HepG2 (cell line): ENCODE measurements at regions not wholly inside any gene's neighbourhood (a gene's known extent, or its start where the extent isn't known, plus 50 kb on each side); places are given as distances from the start of the nearest gene placed in this dataset.

ENCODE experiments used
- ATAC-seq: fragments of 200-7000 bp; cut with Tn5 transposase; 3 replicates; pipeline ENCODE4 v1.9.1; 2020; ENCODE audit warnings: mild to moderate bottlenecking, moderate library complexity
- BruUV-seq: library from RNA; stranded (reverse); fragments of 400-500 nt; replicated peaks from 2 replicates; lab custom pipeline; 2021; lab: Mats Ljungman, UMichigan
- CTCF ChIA-PET: fragments of 300-600 bp; formaldehyde crosslinking; extraction: SDS; loops from one replicate; lab custom pipeline; 2021; ENCODE audit warnings: low total read pairs, inconsistent platforms, low intra/inter-chr PET ratio; lab: Yijun Ruan, JAX
- POLR2A ChIA-PET: fragments of 350-600 bp; sonication (Branson Sonifier 250); formaldehyde crosslinking; loops from one replicate; lab custom pipeline; 2020; ENCODE audit warnings: antibody characterized with exemption, inconsistent platforms; lab: Yijun Ruan, JAX
- DNase-seq: peaks from one replicate; pipeline ENCODE4 v3.0.0-alpha.2; 2015; ENCODE audit warnings: low spot score
- FAIRE-seq: peaks from 3 replicates; lab custom pipeline; 2011; peaks lifted over from hg19 to GRCh38; lab: Jason Lieb, UNC
- H2AFZ ChIP-seq: one replicate; pipeline ENCODE4 v1.6.1; 2011; ENCODE audit warnings: low read length, inconsistent platforms
- H3K27ac ChIP-seq: fragments of 300-600 bp; 3 replicates; pipeline ENCODE4 v1.8.0; 2011; ENCODE audit warnings: mixed run types, mild to moderate bottlenecking, mixed read lengths, low read length, inconsistent platforms; ENCODE audit not compliant: insufficient read depth; ENCODE audit errors: extremely low read length
- H3K27me3 ChIP-seq, 2 experiments: fragments of 200-600 bp in 1 of 2; 2 replicates in 1 of 2; 3 replicates in 1 of 2; pipeline versions ENCODE4 v1.6.0 to v1.8.0; 2011; ENCODE audit warnings: low read length in 2 of 2, mild to moderate bottlenecking in 2 of 2, moderate library complexity in 2 of 2, inconsistent platforms in 1 of 2; ENCODE audit not compliant: insufficient read depth in 2 of 2, control insufficient read depth in 1 of 2
- H3K36me3 ChIP-seq, 2 experiments: fragments of 200-600 bp in 1 of 2; replicated peaks in 1 of 2; 2 replicates in 1 of 2; 3 replicates in 1 of 2; pipeline versions ENCODE4 v1.5.1 to v1.8.0; 2011; ENCODE audit warnings: low read length in 2 of 2, inconsistent platforms in 1 of 2; ENCODE audit not compliant: insufficient read depth in 2 of 2, control insufficient read depth in 1 of 2
- H3K4me1 ChIP-seq: 2 replicates; pipeline ENCODE4 v1.5.1; 2012; ENCODE audit warnings: low read length, inconsistent platforms; ENCODE audit not compliant: insufficient read depth
- H3K4me2 ChIP-seq: 2 replicates; pipeline ENCODE4 v1.6.0; 2011; ENCODE audit warnings: low read depth, low read length, inconsistent platforms
- H3K4me3 ChIP-seq, 3 experiments: fragments of 200-600 bp in 1 of 3; sonication (generic), shearing (Covaris generic) in 1 of 3; replicated peaks in 1 of 3; 2 replicates each; pipeline ENCODE4 v1.5.1; 2011 to 2016; ENCODE audit warnings: low read length in 3 of 3, inconsistent platforms in 2 of 3, low read depth in 2 of 3, mild to moderate bottlenecking in 2 of 3, control low read depth in 1 of 3, mixed read lengths in 1 of 3; ENCODE audit not compliant: insufficient read depth in 1 of 3
- H3K79me2 ChIP-seq: one replicate; pipeline ENCODE4 v1.6.1; 2011; ENCODE audit warnings: low read length, inconsistent platforms; ENCODE audit not compliant: insufficient read depth
- H3K9ac ChIP-seq: 2 replicates; pipeline ENCODE4 v1.6.0; 2011; ENCODE audit warnings: mild to moderate bottlenecking, low read depth, low read length, inconsistent platforms; ENCODE audit not compliant: insufficient read depth
- H3K9me3 ChIP-seq: 2 replicates; pipeline ENCODE4 v1.5.1; 2012; ENCODE audit warnings: mild to moderate bottlenecking, low read length
- H4K20me1 ChIP-seq: 2 replicates; pipeline ENCODE4 v1.6.0; 2011; ENCODE audit warnings: inconsistent platforms, mild to moderate bottlenecking, low read length, moderate library complexity; ENCODE audit not compliant: insufficient read depth
- ARID2 ChIP-seq: sonication (generic); formaldehyde crosslinking; IDR thresholded peaks from 2 replicates; pipeline ENCODE4 v1.8.1; 2022; ENCODE audit warnings: mild to moderate bottlenecking, missing genetic modification reagents, borderline replicate concordance
- ARID3A ChIP-seq: IDR thresholded peaks from 2 replicates; pipeline ENCODE4 v1.6.1; 2012; ENCODE audit warnings: low read depth, low read length, improper control_type of control experiment
- GTF2F1 ChIP-seq: fragments of 150-350 bp; IDR thresholded peaks from 2 replicates; pipeline ENCODE4 v1.6.1; 2014; ENCODE audit warnings: low read length
- ZNF644 ChIP-seq: IDR thresholded peaks from 2 replicates; pipeline ENCODE4 v1.6.1; 2016; ENCODE audit warnings: low read depth
- ZNF678 ChIP-seq: sonication (generic); formaldehyde crosslinking; IDR thresholded peaks from 2 replicates; pipeline ENCODE4 v1.4.0; 2020; ENCODE audit warnings: mild to moderate bottlenecking, missing genetic modification reagents
- WGBS: methylation state at CpG from one replicate; pipeline ENCODE4 v1.1.6; 2017; ENCODE audit warnings: low lambda C conversion rate; 5-methylcytosine and 5-hydroxymethylcytosine counted together
- in situ Hi-C: cut with HindIII; loops from 2 replicates; pipeline ENCODE4 v1.10.0; 2017; ENCODE audit warnings: low pct_unique_long_range_greater_than_20kb; ENCODE audit not compliant: extremely low pct_ligation_motif_present
- intact Hi-C: fragments of 100-400 bp; cut with micrococcal nuclease; formaldehyde crosslinking; loops from one replicate; pipeline ENCODE4 v1.10.0; 2022; ENCODE audit not compliant: unreplicated experiment
- TF ChIP-seq, protein P1 (sequence below): sonication (generic); formaldehyde crosslinking; conservative IDR thresholded peaks from 2 replicates; pipeline ENCODE4 v1.4.0; 2020; ENCODE audit warnings: missing genetic modification reagents
- TF ChIP-seq, protein P2 (sequence below): sonication (generic); formaldehyde crosslinking; conservative IDR thresholded peaks from 2 replicates; pipeline ENCODE4 v1.8.1; 2023; ENCODE audit warnings: missing genetic modification reagents

DNA sequence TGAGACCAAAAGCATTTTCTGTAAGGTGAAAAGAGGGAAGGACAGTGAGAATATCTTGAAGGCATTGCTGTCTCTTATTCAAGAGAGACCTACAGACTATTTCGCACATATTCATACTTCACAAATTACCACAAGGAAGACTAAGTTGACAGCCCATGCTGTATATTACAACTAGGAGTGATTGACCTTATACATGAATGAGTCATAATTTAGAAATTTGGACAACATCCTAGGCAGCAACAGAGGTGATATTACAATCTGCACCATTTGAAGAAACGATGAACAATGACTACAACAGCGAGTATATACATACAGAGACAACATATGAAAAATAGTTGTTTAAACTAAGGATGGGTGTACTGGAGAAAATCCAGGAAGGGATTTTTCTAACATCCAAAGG, 971.7 kb downstream of the CDH11 start (continued):
- TF ChIP-seq, protein P1, sequence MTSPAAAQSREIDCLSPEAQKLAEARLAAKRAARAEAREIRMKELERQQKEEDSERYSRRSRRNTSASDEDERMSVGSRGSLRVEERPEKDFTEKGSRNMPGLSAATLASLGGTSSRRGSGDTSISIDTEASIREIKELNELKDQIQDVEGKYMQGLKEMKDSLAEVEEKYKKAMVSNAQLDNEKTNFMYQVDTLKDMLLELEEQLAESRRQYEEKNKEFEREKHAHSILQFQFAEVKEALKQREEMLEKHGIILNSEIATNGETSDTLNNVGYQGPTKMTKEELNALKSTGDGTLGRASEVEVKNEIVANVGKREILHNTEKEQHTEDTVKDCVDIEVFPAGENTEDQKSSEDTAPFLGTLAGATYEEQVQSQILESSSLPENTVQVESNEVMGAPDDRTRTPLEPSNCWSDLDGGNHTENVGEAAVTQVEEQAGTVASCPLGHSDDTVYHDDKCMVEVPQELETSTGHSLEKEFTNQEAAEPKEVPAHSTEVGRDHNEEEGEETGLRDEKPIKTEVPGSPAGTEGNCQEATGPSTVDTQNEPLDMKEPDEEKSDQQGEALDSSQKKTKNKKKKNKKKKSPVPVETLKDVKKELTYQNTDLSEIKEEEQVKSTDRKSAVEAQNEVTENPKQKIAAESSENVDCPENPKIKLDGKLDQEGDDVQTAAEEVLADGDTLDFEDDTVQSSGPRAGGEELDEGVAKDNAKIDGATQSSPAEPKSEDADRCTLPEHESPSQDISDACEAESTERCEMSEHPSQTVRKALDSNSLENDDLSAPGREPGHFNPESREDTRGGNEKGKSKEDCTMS (CRISPR knock-in tag) = no peak
- no peak for TF ChIP-seq ZNF678

- Histone ChIP-seq H3K4me1 (no peaks in the 10 kb centered on the region), H4K20me1 (no peaks in the 10 kb centered on the region), H3K9me3 (peaks cover 6% of the 10 kb centered on the region), H2AFZ (no peak overlapping the region), H3K4me2 (no peak overlapping the region), H3K9ac (no peak overlapping the region), H3K27ac (no peak overlapping the region), H3K27me3 (no peaks in the 10 kb centered on the region), H3K79me2 (no peaks in the 10 kb centered on the region), H3K4me3 (no peak overlapping the region), H3K36me3 (no peaks in the 10 kb centered on the region)
- 24% methylated on average over 2 of the region's 2 CpGs for WGBS
- ATAC-seq (no peak), DNase-seq (no peak), FAIRE-seq (no peak)
- BruUV-seq = no TSS peak
- in situ Hi-C loops = no loop called here
- CTCF ChIA-PET = no interaction called here
- POLR2A ChIA-PET = no interaction called here
- TF ChIP-seq GTF2F1 (no peak), ZNF644 (CRISPR knock-in tag) (no peak), ARID3A (no peak), ARID2 (CRISPR knock-in tag) (no peak)
- TF ChIP-seq, protein P2, sequence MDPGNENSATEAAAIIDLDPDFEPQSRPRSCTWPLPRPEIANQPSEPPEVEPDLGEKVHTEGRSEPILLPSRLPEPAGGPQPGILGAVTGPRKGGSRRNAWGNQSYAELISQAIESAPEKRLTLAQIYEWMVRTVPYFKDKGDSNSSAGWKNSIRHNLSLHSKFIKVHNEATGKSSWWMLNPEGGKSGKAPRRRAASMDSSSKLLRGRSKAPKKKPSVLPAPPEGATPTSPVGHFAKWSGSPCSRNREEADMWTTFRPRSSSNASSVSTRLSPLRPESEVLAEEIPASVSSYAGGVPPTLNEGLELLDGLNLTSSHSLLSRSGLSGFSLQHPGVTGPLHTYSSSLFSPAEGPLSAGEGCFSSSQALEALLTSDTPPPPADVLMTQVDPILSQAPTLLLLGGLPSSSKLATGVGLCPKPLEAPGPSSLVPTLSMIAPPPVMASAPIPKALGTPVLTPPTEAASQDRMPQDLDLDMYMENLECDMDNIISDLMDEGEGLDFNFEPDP (CRISPR knock-in tag) = no peak
- intact Hi-C loops = no loop called here
These were observed 972.1 kb downstream of the CDH11 start for GRCh38 chr16:64149756-64150155.
